ENCODE measurements at regions not wholly inside any gene's neighbourhood (a gene's known extent, or its start where the extent isn't known, plus 50 kb on each side); places are given as distances from the start of the nearest gene placed in this dataset.

DNA sequence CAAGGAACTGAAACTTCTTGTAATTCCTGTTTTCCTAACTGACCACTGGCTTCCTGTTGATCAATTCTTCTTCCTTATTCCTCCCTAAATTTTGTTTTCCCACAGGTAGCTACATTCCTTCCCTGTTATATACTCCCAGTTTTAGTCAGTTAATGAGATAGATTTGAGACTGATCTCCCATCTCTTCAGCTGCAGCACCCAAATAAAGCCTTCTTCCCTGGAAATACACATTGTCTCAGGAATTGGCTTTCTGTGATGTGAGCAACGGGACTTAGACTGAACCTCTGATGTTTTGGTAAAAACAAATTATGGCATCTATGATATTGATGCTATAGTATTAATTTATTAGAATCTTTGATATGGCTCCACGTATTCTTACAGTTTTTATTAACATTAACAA is 617.3 kb upstream of the ST8SIA4 start:
- peaks cover 0 to 5% (median 3%) of the 10 kb centered on the region in 3 experiments; a peak in 6 of 7 replicates for H3K36me3 Mint-ChIP-seq (ENCODE audit: insufficient read depth in 1 of 3, low read depth in 3 of 3)
- Histone ChIP-seq H3T11ph (ENCODE audit: low read length) (no peak overlapping the region), H3K27ac (ENCODE audit: insufficient read length, low read depth, low read length) (no peak overlapping the region), H3K9me3 (ENCODE audit: control insufficient read depth, low read depth, low read length) (no peaks in the 10 kb centered on the region), H4K8ac (replicated peaks; ENCODE audit: insufficient read length, low read depth, low read length) (no peak overlapping the region), H4K5ac (ENCODE audit: insufficient read length, low read depth, low read length) (no peak overlapping the region), H3K79me1 (ENCODE audit: insufficient read depth, low read depth, low read length, poor library complexity, severe bottlenecking) (no peaks in the 10 kb centered on the region), H3K4me2 (ENCODE audit: insufficient read depth, insufficient read length, low read length) (no peak overlapping the region), H2AFZ (ENCODE audit: low read length) (no peak overlapping the region), H2AK5ac (ENCODE audit: insufficient read length, low read length) (no peak overlapping the region), H3K18ac (ENCODE audit: insufficient read length, low read depth, low read length) (no peak overlapping the region), H3K9ac (ENCODE audit: extremely low read depth, insufficient read length, low read length) (no peak overlapping the region), H2BK5ac (ENCODE audit: insufficient read length, low read length) (no peak overlapping the region), H3K4me1 (ENCODE audit: insufficient read depth, low read length) (no peaks in the 10 kb centered on the region), H3K56ac (ENCODE audit: insufficient read length, low read depth, low read length) (no peak overlapping the region), H4K91ac (ENCODE audit: insufficient read length, low read depth, low read length) (no peak overlapping the region), H2BK12ac (ENCODE audit: insufficient read length, low read depth, low read length) (no peak overlapping the region), H3K23ac (ENCODE audit: insufficient read length, low read depth, low read length) (no peak overlapping the region), H3K4ac (ENCODE audit: low read depth, low read length) (no peak overlapping the region), H2BK20ac (ENCODE audit: low read depth, low read length, poor library complexity, severe bottlenecking) (no peak overlapping the region), H3K14ac (ENCODE audit: insufficient read depth, low read length) (no peak overlapping the region), H3K27me3 (ENCODE audit: insufficient read depth, low read length) (no peaks in the 10 kb centered on the region), H4K20me1 (ENCODE audit: control insufficient read depth, insufficient read depth, insufficient read length) (no peaks in the 10 kb centered on the region), H3K23me2 (ENCODE audit: insufficient read length, low read depth, low read length, poor library complexity, severe bottlenecking) (no peaks in the 10 kb centered on the region), H2BK120ac (ENCODE audit: low read depth, low read length, poor library complexity, severe bottlenecking) (no peak overlapping the region), H3K79me2 (ENCODE audit: insufficient read depth, low read length) (no peaks in the 10 kb centered on the region), H2BK15ac (ENCODE audit: low read depth, low read length) (no peak overlapping the region)
- no peak for DNase-seq
- TF ChIP-seq, protein P1, sequence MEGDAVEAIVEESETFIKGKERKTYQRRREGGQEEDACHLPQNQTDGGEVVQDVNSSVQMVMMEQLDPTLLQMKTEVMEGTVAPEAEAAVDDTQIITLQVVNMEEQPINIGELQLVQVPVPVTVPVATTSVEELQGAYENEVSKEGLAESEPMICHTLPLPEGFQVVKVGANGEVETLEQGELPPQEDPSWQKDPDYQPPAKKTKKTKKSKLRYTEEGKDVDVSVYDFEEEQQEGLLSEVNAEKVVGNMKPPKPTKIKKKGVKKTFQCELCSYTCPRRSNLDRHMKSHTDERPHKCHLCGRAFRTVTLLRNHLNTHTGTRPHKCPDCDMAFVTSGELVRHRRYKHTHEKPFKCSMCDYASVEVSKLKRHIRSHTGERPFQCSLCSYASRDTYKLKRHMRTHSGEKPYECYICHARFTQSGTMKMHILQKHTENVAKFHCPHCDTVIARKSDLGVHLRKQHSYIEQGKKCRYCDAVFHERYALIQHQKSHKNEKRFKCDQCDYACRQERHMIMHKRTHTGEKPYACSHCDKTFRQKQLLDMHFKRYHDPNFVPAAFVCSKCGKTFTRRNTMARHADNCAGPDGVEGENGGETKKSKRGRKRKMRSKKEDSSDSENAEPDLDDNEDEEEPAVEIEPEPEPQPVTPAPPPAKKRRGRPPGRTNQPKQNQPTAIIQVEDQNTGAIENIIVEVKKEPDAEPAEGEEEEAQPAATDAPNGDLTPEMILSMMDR (conservative IDR thresholded peaks at IDR 0.05) = no peak
- no peaks in the 10 kb centered on the region for H3K4me1 Mint-ChIP-seq
- peaks cover 10 to 11% of the 10 kb centered on the region in 2 experiments for H3K9me3 Mint-ChIP-seq
- no peaks in the 10 kb centered on the region for H3K27me3 Mint-ChIP-seq (ENCODE audit: low read depth)
- WGBS (ENCODE audit: extremely low coverage, insufficient read length, low lambda C conversion rate) = no CpG with 5 or more reads among the region's 2 CpGs
- H3K4me3 Mint-ChIP-seq = no peak overlapping the region
- H3K27ac Mint-ChIP-seq = no peak overlapping the region

Measured in H9 (cell line).